ENCODE measurements at regions not wholly inside any gene's neighbourhood (a gene's known extent, or its start where the extent isn't known, plus 50 kb on each side); places are given as distances from the start of the nearest gene placed in this dataset.

DNA sequence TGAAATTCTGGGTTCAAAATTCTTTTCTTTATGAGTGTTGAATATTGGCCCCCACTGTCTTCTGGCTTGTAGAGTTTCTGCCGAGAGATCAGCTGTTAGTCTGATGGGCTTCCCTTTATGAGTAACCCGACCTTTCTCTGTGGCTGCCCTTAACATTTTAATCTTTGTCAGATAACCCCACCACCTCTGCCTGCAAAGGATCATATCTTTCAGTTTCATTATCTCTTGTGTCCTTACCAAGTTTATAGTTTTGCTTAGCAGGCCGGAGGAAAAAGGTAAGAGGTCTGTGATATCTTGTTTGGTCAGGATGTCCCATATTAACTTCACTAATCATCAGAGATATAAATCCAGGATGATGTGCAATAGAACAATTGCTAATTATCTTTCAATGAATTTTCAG lies 970.2 kb upstream of the TYRP1 start:
- Histone ChIP-seq H3K4me1 (no peaks in the 10 kb centered on the region), H3K9me3 (no peaks in the 10 kb centered on the region), H3K27ac (no peak overlapping the region), H3K36me3 (no peaks in the 10 kb centered on the region), H3K4me3 (no peak overlapping the region), H3K27me3 (no peaks in the 10 kb centered on the region)
- intact Hi-C loops (cut with DNase I; ENCODE audit: low total_unique reads) (no loop called here), in situ Hi-C loops (cut with MboI; ENCODE audit: low sequenced_read_pairs in 4 of 4) (no loop called here)
- TF ChIP-seq, protein P1, sequence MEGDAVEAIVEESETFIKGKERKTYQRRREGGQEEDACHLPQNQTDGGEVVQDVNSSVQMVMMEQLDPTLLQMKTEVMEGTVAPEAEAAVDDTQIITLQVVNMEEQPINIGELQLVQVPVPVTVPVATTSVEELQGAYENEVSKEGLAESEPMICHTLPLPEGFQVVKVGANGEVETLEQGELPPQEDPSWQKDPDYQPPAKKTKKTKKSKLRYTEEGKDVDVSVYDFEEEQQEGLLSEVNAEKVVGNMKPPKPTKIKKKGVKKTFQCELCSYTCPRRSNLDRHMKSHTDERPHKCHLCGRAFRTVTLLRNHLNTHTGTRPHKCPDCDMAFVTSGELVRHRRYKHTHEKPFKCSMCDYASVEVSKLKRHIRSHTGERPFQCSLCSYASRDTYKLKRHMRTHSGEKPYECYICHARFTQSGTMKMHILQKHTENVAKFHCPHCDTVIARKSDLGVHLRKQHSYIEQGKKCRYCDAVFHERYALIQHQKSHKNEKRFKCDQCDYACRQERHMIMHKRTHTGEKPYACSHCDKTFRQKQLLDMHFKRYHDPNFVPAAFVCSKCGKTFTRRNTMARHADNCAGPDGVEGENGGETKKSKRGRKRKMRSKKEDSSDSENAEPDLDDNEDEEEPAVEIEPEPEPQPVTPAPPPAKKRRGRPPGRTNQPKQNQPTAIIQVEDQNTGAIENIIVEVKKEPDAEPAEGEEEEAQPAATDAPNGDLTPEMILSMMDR (IDR thresholded peaks at IDR 0.05 in 4 of 5, conservative IDR thresholded peaks at IDR 0.05 in 1 of 5) = no peak
- DNase-seq = no peak
- ATAC-seq = no peak

DNA sequence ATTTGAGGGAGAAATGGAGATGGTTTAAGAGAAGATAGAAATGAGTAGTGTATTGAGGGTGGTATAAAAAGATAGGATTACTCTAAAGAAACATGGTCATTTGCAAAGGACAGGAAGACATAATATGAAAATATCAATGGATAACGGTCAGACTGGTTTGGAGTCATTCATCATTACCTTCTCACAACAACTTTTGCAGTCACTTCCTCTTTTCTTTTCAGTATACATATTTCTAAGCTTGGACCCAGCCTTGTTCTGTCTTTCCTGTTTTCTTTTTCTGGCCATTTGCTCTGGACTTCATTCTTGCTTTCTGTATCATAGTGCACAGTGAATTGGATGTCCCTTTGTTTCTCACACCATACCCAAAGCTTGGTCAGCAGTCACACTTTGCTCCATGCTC lies 966.5 kb upstream of the TYRP1 start:
- no peaks in the 10 kb centered on the region for H3K9me3 ChIP-seq
- TF ChIP-seq POLR2A (IDR thresholded peaks at IDR 0.05) = no peak
- TF ChIP-seq, protein P1 (IDR thresholded peaks at IDR 0.05 in 4 of 5, conservative IDR thresholded peaks at IDR 0.05 in 1 of 5) = no peak
- H3K4me3 ChIP-seq = no peak overlapping the region
- H3K27me3 ChIP-seq = no peaks in the 10 kb centered on the region
- no peak overlapping the region for H3K27ac ChIP-seq
- DNase-seq = no peak
- in situ Hi-C loops (cut with MboI; ENCODE audit: low sequenced_read_pairs in 4 of 4) = no loop called here
- no peak for ATAC-seq
- no peaks in the 10 kb centered on the region for H3K4me1 ChIP-seq
- H3K36me3 ChIP-seq = no peaks in the 10 kb centered on the region
- intact Hi-C loops (cut with DNase I; ENCODE audit: low total_unique reads) = no loop called here

DNA sequence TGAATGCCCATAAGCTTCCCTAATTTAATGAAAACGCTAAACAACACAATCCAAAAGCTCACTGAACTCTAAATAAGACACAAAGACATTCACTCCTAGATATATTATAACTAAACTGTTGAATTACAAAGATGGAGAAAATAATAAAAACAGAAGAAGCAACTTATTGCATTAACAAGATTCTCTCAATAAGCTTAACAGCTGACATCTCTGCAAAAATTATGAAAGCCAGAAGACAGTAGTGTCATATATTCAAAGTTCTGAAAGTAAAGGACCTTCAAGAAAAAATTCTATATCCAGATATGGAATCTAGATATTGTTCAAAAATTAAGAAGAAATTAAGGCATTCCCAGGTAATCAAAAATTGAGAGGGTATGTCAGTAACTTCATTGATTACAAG lies 957.8 kb upstream of the TYRP1 start:
- Histone ChIP-seq H3K9me3 (no peaks in the 10 kb centered on the region), H3K4me1 (no peaks in the 10 kb centered on the region), H3K4me3 (no peak overlapping the region), H3K27me3 (no peaks in the 10 kb centered on the region), H3K27ac (no peak overlapping the region), H3K36me3 (no peaks in the 10 kb centered on the region)
- intact Hi-C loops (cut with DNase I; ENCODE audit: low total_unique reads) = no loop called here
- TF ChIP-seq, protein P1 (IDR thresholded peaks at IDR 0.05 in 4 of 5, conservative IDR thresholded peaks at IDR 0.05 in 1 of 5) = no peak
- no peak for TF ChIP-seq POLR2A (IDR thresholded peaks at IDR 0.05)
- in situ Hi-C loops (cut with MboI; ENCODE audit: low sequenced_read_pairs in 4 of 4) = no loop called here
- no peak for DNase-seq
- ATAC-seq = no peak

DNA sequence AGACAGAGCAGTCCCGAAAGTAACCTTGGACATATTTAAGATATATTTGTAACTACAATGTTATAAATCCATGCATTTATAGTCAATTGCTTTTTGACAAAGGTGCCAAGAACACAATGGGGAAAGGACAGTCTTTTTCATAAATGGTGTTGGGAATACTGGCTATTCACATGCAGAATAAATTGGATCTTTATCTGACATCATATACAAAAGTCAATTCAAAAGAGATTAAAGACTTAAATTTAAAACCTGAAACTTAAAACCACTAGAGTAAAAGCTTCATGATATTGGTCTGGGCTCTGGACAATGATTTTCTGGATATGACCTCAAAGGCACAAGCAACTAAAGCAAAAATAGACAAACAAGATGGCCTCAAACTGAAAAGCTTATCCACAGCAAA lies 950.7 kb upstream of the TYRP1 start:
- TF ChIP-seq POLR2A (IDR thresholded peaks at IDR 0.05) = no peak
- TF ChIP-seq, protein P1 (IDR thresholded peaks at IDR 0.05 in 4 of 5, conservative IDR thresholded peaks at IDR 0.05 in 1 of 5) = no peak
- ATAC-seq = no peak
- Histone ChIP-seq H3K4me3 (no peak overlapping the region), H3K27ac (no peak overlapping the region), H3K9me3 (no peaks in the 10 kb centered on the region), H3K36me3 (no peaks in the 10 kb centered on the region), H3K4me1 (no peaks in the 10 kb centered on the region), H3K27me3 (no peaks in the 10 kb centered on the region)
- in situ Hi-C loops (cut with MboI; ENCODE audit: low sequenced_read_pairs in 4 of 4) = no loop called here
- DNase-seq = no peak
- intact Hi-C loops (cut with DNase I; ENCODE audit: low total_unique reads) = no loop called here

DNA sequence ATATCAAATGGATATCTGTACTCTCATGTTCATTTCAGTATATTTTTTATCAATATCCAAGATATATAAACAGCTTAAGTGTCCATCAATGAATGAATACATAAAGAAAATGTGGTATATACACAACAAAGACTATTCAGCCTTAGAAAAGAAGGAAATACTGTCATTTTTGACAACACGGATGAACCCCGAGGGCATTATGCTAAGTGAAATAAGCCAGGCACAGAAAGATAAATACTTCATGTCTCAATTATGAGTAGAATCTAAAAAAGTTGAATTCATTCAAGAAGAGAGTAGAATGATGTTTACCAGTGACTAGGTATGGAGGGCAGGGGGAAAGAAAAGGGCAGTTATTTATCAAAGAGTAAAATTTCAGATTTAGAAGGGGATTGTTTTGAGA lies 949.8 kb upstream of the TYRP1 start:
- H3K4me1 ChIP-seq = no peaks in the 10 kb centered on the region
- DNase-seq = no peak
- H3K27ac ChIP-seq = no peak overlapping the region
- in situ Hi-C loops (cut with MboI; ENCODE audit: low sequenced_read_pairs in 4 of 4) = no loop called here
- H3K36me3 ChIP-seq = no peaks in the 10 kb centered on the region
- no peaks in the 10 kb centered on the region for H3K27me3 ChIP-seq
- ATAC-seq = no peak
- intact Hi-C loops (cut with DNase I; ENCODE audit: low total_unique reads) = no loop called here
- no peak overlapping the region for H3K4me3 ChIP-seq
- TF ChIP-seq POLR2A (IDR thresholded peaks at IDR 0.05) = no peak
- TF ChIP-seq, protein P1 (IDR thresholded peaks at IDR 0.05 in 4 of 5, conservative IDR thresholded peaks at IDR 0.05 in 1 of 5) = no peak
- no peaks in the 10 kb centered on the region for H3K9me3 ChIP-seq
